Adrenal gland (tissue), 5 donors: ENCODE measurements at regions not wholly inside any gene's neighbourhood (a gene's known extent, or its start where the extent isn't known, plus 50 kb on each side); places are given as distances from the start of the nearest gene placed in this dataset.

Source experiments
- POLR2A ChIP-seq, 2 donors: fragments of 450-650 bp; IDR thresholded peaks; one replicate each; pipeline ENCODE4 v1.6.1; 2017; ENCODE audit warnings: antibody characterized with exemption in 2 of 2, mild to moderate bottlenecking in 2 of 2, moderate library complexity in 1 of 2
- TF ChIP-seq, protein P1 (sequence below), 6 experiments: fragments of 450-650 bp in 4 of 6; fragments of 200-600 bp in 2 of 6; sonication (generic) in 1 of 6; IDR thresholded peaks; 1 replicate in 5 of 6; 2 replicates in 1 of 6; pipeline versions ENCODE4 v1.5.1 to v1.8.0; 2016 to 2021; ENCODE audit warnings: antibody characterized with exemption in 6 of 6, mild to moderate bottlenecking in 2 of 6, moderate library complexity in 1 of 6
- donor health status: DM: no; HTN: no; CAD: no.

DNA sequence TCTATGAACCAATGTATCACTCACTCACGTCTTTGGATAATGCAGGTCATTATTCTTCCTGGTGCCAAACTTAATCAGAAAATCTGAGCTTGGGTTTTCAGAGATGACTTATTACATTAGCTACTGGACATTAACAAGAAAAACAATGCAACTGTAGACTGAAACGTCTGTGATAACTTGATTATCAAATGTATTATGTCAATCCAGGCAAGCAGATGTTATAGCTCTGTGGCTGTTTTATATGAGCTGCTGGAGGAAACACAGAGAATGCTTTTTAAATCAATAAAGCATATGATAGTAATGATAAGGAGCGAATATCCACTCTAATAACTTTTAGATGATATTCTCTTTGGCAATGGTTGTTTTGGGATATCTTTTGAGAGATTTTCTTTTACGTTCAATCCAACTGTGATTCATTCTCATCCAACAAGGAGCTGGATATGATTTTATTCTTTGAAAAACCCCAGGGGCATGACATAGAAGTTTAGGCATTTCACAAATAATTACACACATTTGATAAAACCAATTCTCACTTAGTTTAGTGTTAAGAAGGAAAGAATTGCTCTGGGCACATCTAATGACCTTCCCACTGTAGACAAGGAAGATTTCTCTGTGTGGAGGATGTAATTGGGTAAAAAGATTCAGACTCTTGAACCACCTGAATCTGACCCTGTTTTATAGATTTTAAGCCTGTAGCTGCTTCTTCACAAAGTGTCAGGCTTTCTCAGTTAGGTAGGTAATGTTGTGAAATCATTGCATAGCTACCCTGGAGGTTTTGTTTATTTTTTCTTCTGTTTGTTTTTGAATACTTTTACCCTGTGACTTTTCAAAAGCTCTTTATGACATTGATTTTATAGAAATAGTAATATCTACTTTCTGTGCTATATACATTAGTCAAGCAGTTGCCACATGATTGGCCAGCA, 1124.7 kb downstream of the DNAJB9 start:
- TF ChIP-seq, protein P1, sequence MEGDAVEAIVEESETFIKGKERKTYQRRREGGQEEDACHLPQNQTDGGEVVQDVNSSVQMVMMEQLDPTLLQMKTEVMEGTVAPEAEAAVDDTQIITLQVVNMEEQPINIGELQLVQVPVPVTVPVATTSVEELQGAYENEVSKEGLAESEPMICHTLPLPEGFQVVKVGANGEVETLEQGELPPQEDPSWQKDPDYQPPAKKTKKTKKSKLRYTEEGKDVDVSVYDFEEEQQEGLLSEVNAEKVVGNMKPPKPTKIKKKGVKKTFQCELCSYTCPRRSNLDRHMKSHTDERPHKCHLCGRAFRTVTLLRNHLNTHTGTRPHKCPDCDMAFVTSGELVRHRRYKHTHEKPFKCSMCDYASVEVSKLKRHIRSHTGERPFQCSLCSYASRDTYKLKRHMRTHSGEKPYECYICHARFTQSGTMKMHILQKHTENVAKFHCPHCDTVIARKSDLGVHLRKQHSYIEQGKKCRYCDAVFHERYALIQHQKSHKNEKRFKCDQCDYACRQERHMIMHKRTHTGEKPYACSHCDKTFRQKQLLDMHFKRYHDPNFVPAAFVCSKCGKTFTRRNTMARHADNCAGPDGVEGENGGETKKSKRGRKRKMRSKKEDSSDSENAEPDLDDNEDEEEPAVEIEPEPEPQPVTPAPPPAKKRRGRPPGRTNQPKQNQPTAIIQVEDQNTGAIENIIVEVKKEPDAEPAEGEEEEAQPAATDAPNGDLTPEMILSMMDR (IDR thresholded peaks at IDR 0.05) = no peak
- no peak for TF ChIP-seq POLR2A (IDR thresholded peaks at IDR 0.05)
